ENCODE measurements at regions not wholly inside any gene's neighbourhood (a gene's known extent, or its start where the extent isn't known, plus 50 kb on each side); places are given as distances from the start of the nearest gene placed in this dataset.
"Not testable (repeated sequence)": the region's sequence is repeated elsewhere in the genome, so short reads cannot be mapped to it uniquely, and the experiment has no call there.

- Histone ChIP-seq H3K4me1 (ENCODE audit: control insufficient read depth, insufficient read depth, low read length, poor library complexity, severe bottlenecking) (no peaks in the 10 kb centered on the region), H3K27ac (ENCODE audit: insufficient read depth, low read length, poor library complexity, severe bottlenecking) (no peak overlapping the region), H3K27me3 (replicated peaks; ENCODE audit: control insufficient read depth, insufficient read depth, low read length, poor library complexity, severe bottlenecking) (no peaks in the 10 kb centered on the region), H3K9me3 (ENCODE audit: control insufficient read depth, low read length) (no peaks in the 10 kb centered on the region), H3K4me3 (ENCODE audit: insufficient read depth, low read depth, low read length, poor library complexity, severe bottlenecking) (no peak overlapping the region), H3K36me3 (ENCODE audit: control insufficient read depth, insufficient read depth, low read length) (no peaks in the 10 kb centered on the region)
- DNase-seq = no peak
Observed at GRCh38 chr5:158195416-158196210, 336.7 kb upstream of the CLINT1 start.

- no peak overlapping the region for H3K27ac ChIP-seq (ENCODE audit: insufficient read depth, low read length, poor library complexity, severe bottlenecking)
- DNase-seq = no peak
- no peaks in the 10 kb centered on the region for H3K9me3 ChIP-seq (ENCODE audit: control insufficient read depth, low read length)
- H3K4me1 ChIP-seq (ENCODE audit: control insufficient read depth, insufficient read depth, low read length, poor library complexity, severe bottlenecking) = no peaks in the 10 kb centered on the region
- H3K4me3 ChIP-seq (ENCODE audit: insufficient read depth, low read depth, low read length, poor library complexity, severe bottlenecking) = no peak overlapping the region
- no peaks in the 10 kb centered on the region for H3K27me3 ChIP-seq (replicated peaks; ENCODE audit: control insufficient read depth, insufficient read depth, low read length, poor library complexity, severe bottlenecking)
- H3K36me3 ChIP-seq (ENCODE audit: control insufficient read depth, insufficient read depth, low read length) = no peaks in the 10 kb centered on the region
Observed at GRCh38 chr5:158194561-158194976, 335.6 kb upstream of the CLINT1 start.

DNA sequence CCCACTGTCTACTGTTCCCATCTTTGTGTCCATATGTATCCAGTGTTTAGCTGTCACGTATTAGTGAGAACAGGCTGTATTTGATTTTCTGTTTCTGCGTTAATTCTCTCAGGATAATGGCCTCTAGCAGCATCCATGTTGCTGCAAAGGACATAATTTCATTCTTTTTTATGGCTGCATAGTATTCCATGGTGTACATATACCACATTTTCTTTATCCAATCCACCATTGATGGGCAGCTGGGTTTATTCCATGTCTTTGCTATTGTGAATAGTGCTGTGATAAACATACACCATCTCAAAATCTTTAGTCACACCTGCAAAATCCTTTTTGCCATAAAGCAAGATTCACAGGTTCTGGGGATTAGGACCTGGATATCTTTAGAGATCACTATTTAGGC lies 334.4 kb upstream of the CLINT1 start:
- H3K4me1 ChIP-seq (ENCODE audit: control insufficient read depth, insufficient read depth, low read length, poor library complexity, severe bottlenecking); DNase-seq; H3K4me3 ChIP-seq (ENCODE audit: insufficient read depth, low read depth, low read length, poor library complexity, severe bottlenecking); H3K27me3 ChIP-seq (replicated peaks; ENCODE audit: control insufficient read depth, insufficient read depth, low read length, poor library complexity, severe bottlenecking); H3K27ac ChIP-seq (ENCODE audit: insufficient read depth, low read length, poor library complexity, severe bottlenecking); H3K36me3 ChIP-seq (ENCODE audit: control insufficient read depth, insufficient read depth, low read length); H3K9me3 ChIP-seq (ENCODE audit: control insufficient read depth, low read length): not testable (repeated sequence)

DNA sequence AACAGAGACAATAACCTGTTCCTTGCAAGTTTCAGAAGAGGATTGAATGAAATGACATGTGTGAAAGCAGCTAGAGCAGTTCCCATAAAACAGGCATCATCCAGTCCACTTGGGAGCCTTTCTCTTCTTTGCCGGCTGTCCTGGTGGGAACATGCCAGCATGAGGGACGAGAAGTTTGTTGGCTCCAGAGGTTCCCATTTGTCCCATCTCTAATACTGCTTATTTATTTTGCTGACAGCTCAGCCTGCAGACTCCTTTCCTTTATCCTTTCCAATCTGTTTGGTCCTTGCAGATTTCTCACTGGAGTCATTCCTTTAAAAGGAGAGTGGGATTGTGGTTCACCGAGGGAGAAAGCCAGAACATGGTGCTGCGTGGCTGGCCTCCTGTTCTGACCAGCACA lies 321.5 kb upstream of the CLINT1 start:
- Histone ChIP-seq H3K4me1 (ENCODE audit: control insufficient read depth, insufficient read depth, low read length, poor library complexity, severe bottlenecking) (no peaks in the 10 kb centered on the region), H3K36me3 (ENCODE audit: control insufficient read depth, insufficient read depth, low read length) (no peaks in the 10 kb centered on the region), H3K27me3 (replicated peaks; ENCODE audit: control insufficient read depth, insufficient read depth, low read length, poor library complexity, severe bottlenecking) (no peaks in the 10 kb centered on the region), H3K9me3 (ENCODE audit: control insufficient read depth, low read length) (no peaks in the 10 kb centered on the region), H3K4me3 (ENCODE audit: insufficient read depth, low read depth, low read length, poor library complexity, severe bottlenecking) (no peak overlapping the region), H3K27ac (ENCODE audit: insufficient read depth, low read length, poor library complexity, severe bottlenecking) (no peak overlapping the region)
- DNase-seq = no peak

- no peaks in the 10 kb centered on the region for H3K9me3 ChIP-seq (ENCODE audit: control insufficient read depth, low read length)
- no peak for DNase-seq
Observed at GRCh38 chr5:158179271-158179670, 320.3 kb upstream of the CLINT1 start.

GRCh38 chr5:158178535-158178934 lies 319.6 kb upstream of the CLINT1 start:
- no peaks in the 10 kb centered on the region for H3K4me1 ChIP-seq (ENCODE audit: control insufficient read depth, insufficient read depth, low read length, poor library complexity, severe bottlenecking)
- no peak overlapping the region for H3K27ac ChIP-seq (ENCODE audit: insufficient read depth, low read length, poor library complexity, severe bottlenecking)
- no peaks in the 10 kb centered on the region for H3K9me3 ChIP-seq (ENCODE audit: control insufficient read depth, low read length)
- no peaks in the 10 kb centered on the region for H3K27me3 ChIP-seq (replicated peaks; ENCODE audit: control insufficient read depth, insufficient read depth, low read length, poor library complexity, severe bottlenecking)
- DNase-seq = no peak
- H3K4me3 ChIP-seq (ENCODE audit: insufficient read depth, low read depth, low read length, poor library complexity, severe bottlenecking) = no peak overlapping the region
- no peaks in the 10 kb centered on the region for H3K36me3 ChIP-seq (ENCODE audit: control insufficient read depth, insufficient read depth, low read length)

More at GRCh38 chr5:158179271-158179670, 320.3 kb upstream of the CLINT1 start:
- H3K36me3 ChIP-seq (ENCODE audit: control insufficient read depth, insufficient read depth, low read length) = no peaks in the 10 kb centered on the region
- no peak overlapping the region for H3K27ac ChIP-seq (ENCODE audit: insufficient read depth, low read length, poor library complexity, severe bottlenecking)
- H3K4me1 ChIP-seq (ENCODE audit: control insufficient read depth, insufficient read depth, low read length, poor library complexity, severe bottlenecking) = no peaks in the 10 kb centered on the region
- H3K27me3 ChIP-seq (replicated peaks; ENCODE audit: control insufficient read depth, insufficient read depth, low read length, poor library complexity, severe bottlenecking) = no peaks in the 10 kb centered on the region
- no peak overlapping the region for H3K4me3 ChIP-seq (ENCODE audit: insufficient read depth, low read depth, low read length, poor library complexity, severe bottlenecking)

DNA sequence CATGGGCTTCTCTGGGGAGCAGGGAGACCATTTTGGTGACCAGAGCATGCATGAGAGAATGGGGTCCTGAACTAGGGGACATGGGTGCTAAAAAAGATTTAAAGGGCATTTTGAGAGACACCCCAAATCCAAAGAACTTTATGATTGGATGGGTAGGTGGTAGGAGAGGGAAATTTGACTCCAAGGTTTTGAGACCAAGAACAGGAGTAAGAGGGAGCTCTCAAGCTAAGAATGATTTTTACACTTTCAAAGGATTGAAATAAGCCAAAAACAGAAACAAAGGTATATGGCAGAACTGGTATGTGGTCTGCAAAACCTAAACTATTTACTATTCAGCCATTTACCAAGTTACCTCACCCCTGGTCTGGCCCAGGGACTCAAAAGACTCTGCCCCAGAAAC lies 318.2 kb upstream of the CLINT1 start:
- H3K27ac ChIP-seq (ENCODE audit: insufficient read depth, low read length, poor library complexity, severe bottlenecking) = no peak overlapping the region
- no peaks in the 10 kb centered on the region for H3K9me3 ChIP-seq (ENCODE audit: control insufficient read depth, low read length)
- no peaks in the 10 kb centered on the region for H3K4me1 ChIP-seq (ENCODE audit: control insufficient read depth, insufficient read depth, low read length, poor library complexity, severe bottlenecking)
- no peak overlapping the region for H3K4me3 ChIP-seq (ENCODE audit: insufficient read depth, low read depth, low read length, poor library complexity, severe bottlenecking)
- no peaks in the 10 kb centered on the region for H3K36me3 ChIP-seq (ENCODE audit: control insufficient read depth, insufficient read depth, low read length)
- no peaks in the 10 kb centered on the region for H3K27me3 ChIP-seq (replicated peaks; ENCODE audit: control insufficient read depth, insufficient read depth, low read length, poor library complexity, severe bottlenecking)
- no peak for DNase-seq

GRCh38 chr5:158175934-158176481 lies 317.1 kb upstream of the CLINT1 start:
- no peak overlapping the region for H3K27ac ChIP-seq (ENCODE audit: insufficient read depth, low read length, poor library complexity, severe bottlenecking)
- no peak overlapping the region for H3K4me3 ChIP-seq (ENCODE audit: insufficient read depth, low read depth, low read length, poor library complexity, severe bottlenecking)
- no peak for DNase-seq
- no peaks in the 10 kb centered on the region for H3K36me3 ChIP-seq (ENCODE audit: control insufficient read depth, insufficient read depth, low read length)
- no peaks in the 10 kb centered on the region for H3K9me3 ChIP-seq (ENCODE audit: control insufficient read depth, low read length)
- no peaks in the 10 kb centered on the region for H3K4me1 ChIP-seq (ENCODE audit: control insufficient read depth, insufficient read depth, low read length, poor library complexity, severe bottlenecking)
- no peaks in the 10 kb centered on the region for H3K27me3 ChIP-seq (replicated peaks; ENCODE audit: control insufficient read depth, insufficient read depth, low read length, poor library complexity, severe bottlenecking)

DNA sequence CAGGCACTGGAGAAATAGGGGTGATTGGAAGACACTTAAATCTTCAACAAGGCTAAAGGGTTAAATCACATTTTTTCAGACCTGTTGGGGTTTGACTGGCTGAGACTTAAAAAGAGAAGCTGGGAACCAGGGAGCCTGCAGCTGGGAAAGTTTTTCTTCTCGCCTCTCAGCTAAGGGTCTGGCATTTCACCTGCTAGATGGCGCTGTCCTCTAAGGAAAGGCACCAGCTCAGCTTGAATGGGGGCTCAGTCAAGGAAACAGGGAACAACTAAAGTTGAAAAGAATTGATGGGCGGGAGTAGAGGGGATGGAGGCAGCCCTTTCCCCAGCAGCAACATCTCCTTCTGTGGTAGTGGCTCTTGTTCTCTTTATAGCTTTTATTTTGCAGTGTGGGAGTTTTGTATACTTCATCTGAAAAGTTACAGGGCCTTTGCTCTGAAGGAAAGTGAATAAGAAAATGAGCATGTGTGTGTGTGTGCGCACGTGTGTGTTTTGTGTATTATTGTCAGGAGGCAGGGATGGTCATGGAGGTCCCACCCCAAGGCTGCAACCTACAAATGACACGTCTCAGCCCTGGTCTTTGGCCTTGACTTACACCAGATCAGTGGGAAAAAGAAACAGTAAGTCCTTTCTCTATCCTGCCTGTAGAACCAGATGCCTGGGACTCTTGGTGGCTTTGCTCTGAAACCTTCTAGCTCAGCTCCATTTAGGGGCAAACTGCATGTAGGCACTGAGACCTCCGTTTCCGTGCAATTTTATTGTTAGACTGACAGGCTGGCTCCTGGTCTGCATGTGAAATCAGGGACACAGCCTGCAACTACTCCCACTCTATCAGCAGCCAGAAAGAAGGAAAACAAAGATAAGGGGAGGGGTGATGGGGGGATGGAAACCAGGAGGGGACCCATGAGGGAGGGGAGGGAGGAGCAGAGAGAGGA lies 316.2 kb upstream of the CLINT1 start:
- H3K4me1 ChIP-seq (ENCODE audit: control insufficient read depth, insufficient read depth, low read length, poor library complexity, severe bottlenecking) = no peaks in the 10 kb centered on the region
- no peaks in the 10 kb centered on the region for H3K27me3 ChIP-seq (replicated peaks; ENCODE audit: control insufficient read depth, insufficient read depth, low read length, poor library complexity, severe bottlenecking)
- no peak overlapping the region for H3K27ac ChIP-seq (ENCODE audit: insufficient read depth, low read length, poor library complexity, severe bottlenecking)
- H3K4me3 ChIP-seq (ENCODE audit: insufficient read depth, low read depth, low read length, poor library complexity, severe bottlenecking) = no peak overlapping the region
- H3K9me3 ChIP-seq (ENCODE audit: control insufficient read depth, low read length) = no peaks in the 10 kb centered on the region
- DNase-seq = no peak
- no peaks in the 10 kb centered on the region for H3K36me3 ChIP-seq (ENCODE audit: control insufficient read depth, insufficient read depth, low read length)

DNA sequence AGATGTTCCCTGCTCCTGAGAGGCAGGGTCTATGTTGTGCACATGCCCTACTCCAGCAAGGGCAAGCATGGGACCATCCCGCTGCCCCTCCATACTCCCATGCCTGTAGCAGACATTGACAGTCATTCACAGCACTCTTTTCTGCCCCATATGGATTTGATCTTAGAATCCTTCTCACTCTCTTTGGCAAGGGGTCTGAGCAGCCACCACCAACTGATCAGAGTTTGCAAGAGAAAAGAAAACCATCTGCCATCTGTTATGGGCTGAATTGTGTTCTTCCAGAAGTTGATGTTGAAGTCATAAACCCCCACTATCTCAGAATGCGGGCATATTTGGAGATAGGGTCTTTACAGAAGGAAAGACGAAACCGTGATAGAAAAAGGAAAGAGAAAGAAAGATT lies 315.1 kb upstream of the CLINT1 start:
- H3K27ac ChIP-seq (ENCODE audit: insufficient read depth, low read length, poor library complexity, severe bottlenecking) = no peak overlapping the region
- no peaks in the 10 kb centered on the region for H3K9me3 ChIP-seq (ENCODE audit: control insufficient read depth, low read length)
- no peaks in the 10 kb centered on the region for H3K36me3 ChIP-seq (ENCODE audit: control insufficient read depth, insufficient read depth, low read length)
- no peak for DNase-seq
- no peaks in the 10 kb centered on the region for H3K4me1 ChIP-seq (ENCODE audit: control insufficient read depth, insufficient read depth, low read length, poor library complexity, severe bottlenecking)
- H3K27me3 ChIP-seq (replicated peaks; ENCODE audit: control insufficient read depth, insufficient read depth, low read length, poor library complexity, severe bottlenecking) = no peaks in the 10 kb centered on the region
- H3K4me3 ChIP-seq (ENCODE audit: insufficient read depth, low read depth, low read length, poor library complexity, severe bottlenecking) = no peak overlapping the region

Data from effector memory CD4-positive, alpha-beta T cell (primary cell).